22Rv1 (cell line): ENCODE measurements at regions not wholly inside any gene's neighbourhood (a gene's known extent, or its start where the extent isn't known, plus 50 kb on each side); places are given as distances from the start of the nearest gene placed in this dataset.

Source experiments
- CTCF ChIP-seq: fragments of 450-650 bp; IDR thresholded peaks from 2 replicates; pipeline ENCODE4 v1.5.1; 2017; ENCODE audit warnings: mild to moderate bottlenecking
- ZFX ChIP-seq: fragments of 450-650 bp; IDR thresholded peaks from 2 replicates; pipeline ENCODE4 v1.6.1; 2017; ENCODE audit warnings: antibody characterized with exemption, borderline replicate concordance

- TF ChIP-seq ZFX: no peak
- no peak for TF ChIP-seq CTCF
Observed at GRCh38 chr3:117790235-117790987, 1080.8 kb downstream of the TUSC7 start.
